HepG2 (cell line): ENCODE measurements at regions not wholly inside any gene's neighbourhood (a gene's known extent, or its start where the extent isn't known, plus 50 kb on each side); places are given as distances from the start of the nearest gene placed in this dataset.

Experiments
- ATAC-seq: fragments of 200-7000 bp; cut with Tn5 transposase; 3 replicates; pipeline ENCODE4 v1.9.1; 2020; ENCODE audit warnings: mild to moderate bottlenecking, moderate library complexity
- BruUV-seq: library from RNA; stranded (reverse); fragments of 400-500 nt; replicated peaks from 2 replicates; lab custom pipeline; 2021; lab: Mats Ljungman, UMichigan
- CTCF ChIA-PET: fragments of 300-600 bp; formaldehyde crosslinking; extraction: SDS; loops from one replicate; lab custom pipeline; 2021; ENCODE audit warnings: low total read pairs, inconsistent platforms, low intra/inter-chr PET ratio; lab: Yijun Ruan, JAX
- POLR2A ChIA-PET: fragments of 350-600 bp; sonication (Branson Sonifier 250); formaldehyde crosslinking; loops from one replicate; lab custom pipeline; 2020; ENCODE audit warnings: antibody characterized with exemption, inconsistent platforms; lab: Yijun Ruan, JAX
- DNase-seq: peaks from one replicate; pipeline ENCODE4 v3.0.0-alpha.2; 2015; ENCODE audit warnings: low spot score
- FAIRE-seq: peaks from 3 replicates; lab custom pipeline; 2011; peaks lifted over from hg19 to GRCh38; lab: Jason Lieb, UNC
- H2AFZ ChIP-seq: one replicate; pipeline ENCODE4 v1.6.1; 2011; ENCODE audit warnings: low read length, inconsistent platforms
- H3K27ac ChIP-seq: fragments of 300-600 bp; 3 replicates; pipeline ENCODE4 v1.8.0; 2011; ENCODE audit warnings: mixed run types, mild to moderate bottlenecking, mixed read lengths, low read length, inconsistent platforms; ENCODE audit not compliant: insufficient read depth; ENCODE audit errors: extremely low read length
- H3K27me3 ChIP-seq, 2 experiments: fragments of 200-600 bp in 1 of 2; 2 replicates in 1 of 2; 3 replicates in 1 of 2; pipeline versions ENCODE4 v1.6.0 to v1.8.0; 2011; ENCODE audit warnings: low read length in 2 of 2, mild to moderate bottlenecking in 2 of 2, moderate library complexity in 2 of 2, inconsistent platforms in 1 of 2; ENCODE audit not compliant: insufficient read depth in 2 of 2, control insufficient read depth in 1 of 2
- H3K36me3 ChIP-seq, 2 experiments: fragments of 200-600 bp in 1 of 2; replicated peaks in 1 of 2; 2 replicates in 1 of 2; 3 replicates in 1 of 2; pipeline versions ENCODE4 v1.5.1 to v1.8.0; 2011; ENCODE audit warnings: low read length in 2 of 2, inconsistent platforms in 1 of 2; ENCODE audit not compliant: insufficient read depth in 2 of 2, control insufficient read depth in 1 of 2
- H3K4me1 ChIP-seq: 2 replicates; pipeline ENCODE4 v1.5.1; 2012; ENCODE audit warnings: low read length, inconsistent platforms; ENCODE audit not compliant: insufficient read depth
- H3K4me2 ChIP-seq: 2 replicates; pipeline ENCODE4 v1.6.0; 2011; ENCODE audit warnings: low read depth, low read length, inconsistent platforms
- H3K4me3 ChIP-seq, 3 experiments: fragments of 200-600 bp in 1 of 3; sonication (generic), shearing (Covaris generic) in 1 of 3; replicated peaks in 1 of 3; 2 replicates each; pipeline ENCODE4 v1.5.1; 2011 to 2016; ENCODE audit warnings: low read length in 3 of 3, inconsistent platforms in 2 of 3, low read depth in 2 of 3, mild to moderate bottlenecking in 2 of 3, control low read depth in 1 of 3, mixed read lengths in 1 of 3; ENCODE audit not compliant: insufficient read depth in 1 of 3
- H3K79me2 ChIP-seq: one replicate; pipeline ENCODE4 v1.6.1; 2011; ENCODE audit warnings: low read length, inconsistent platforms; ENCODE audit not compliant: insufficient read depth
- H3K9ac ChIP-seq: 2 replicates; pipeline ENCODE4 v1.6.0; 2011; ENCODE audit warnings: mild to moderate bottlenecking, low read depth, low read length, inconsistent platforms; ENCODE audit not compliant: insufficient read depth
- H3K9me3 ChIP-seq: 2 replicates; pipeline ENCODE4 v1.5.1; 2012; ENCODE audit warnings: mild to moderate bottlenecking, low read length
- H4K20me1 ChIP-seq: 2 replicates; pipeline ENCODE4 v1.6.0; 2011; ENCODE audit warnings: inconsistent platforms, mild to moderate bottlenecking, low read length, moderate library complexity; ENCODE audit not compliant: insufficient read depth
- CEBPB ChIP-seq: IDR thresholded peaks from 2 replicates; pipeline ENCODE4 v1.6.1; 2011; ENCODE audit warnings: low read depth, low read length, improper control_type of control experiment, borderline replicate concordance
- FOXA3 ChIP-seq: IDR thresholded peaks from 2 replicates; pipeline ENCODE4 v1.6.1; 2016; ENCODE audit warnings: missing genetic modification reagents, missing compliant biosample characterization
- NFKBIZ ChIP-seq: IDR thresholded peaks from 2 replicates; pipeline ENCODE4 v1.6.1; 2018; ENCODE audit warnings: missing genetic modification reagents, missing compliant biosample characterization
- USF2 ChIP-seq, 2 experiments: sonication (generic) in 1 of 2; formaldehyde crosslinking in 1 of 2; IDR thresholded peaks; 2 replicates each; pipeline versions ENCODE4 v1.5.1 to v1.6.1; 2011 to 2020; ENCODE audit warnings: borderline replicate concordance in 1 of 2, low read depth in 1 of 2, low read length in 1 of 2, mild to moderate bottlenecking in 1 of 2, missing genetic modification reagents in 1 of 2, moderate library complexity in 1 of 2
- ZBTB10 ChIP-seq: sonication (generic); formaldehyde crosslinking; IDR thresholded peaks from 2 replicates; pipeline ENCODE4 v1.4.0; 2020; ENCODE audit warnings: missing genetic modification reagents, borderline replicate concordance
- WGBS: methylation state at CpG from one replicate; pipeline ENCODE4 v1.1.6; 2017; ENCODE audit warnings: low lambda C conversion rate; 5-methylcytosine and 5-hydroxymethylcytosine counted together
- in situ Hi-C: cut with HindIII; loops from 2 replicates; pipeline ENCODE4 v1.10.0; 2017; ENCODE audit warnings: low pct_unique_long_range_greater_than_20kb; ENCODE audit not compliant: extremely low pct_ligation_motif_present
- intact Hi-C: fragments of 100-400 bp; cut with micrococcal nuclease; formaldehyde crosslinking; loops from one replicate; pipeline ENCODE4 v1.10.0; 2022; ENCODE audit not compliant: unreplicated experiment

- no peaks in the 10 kb centered on the region for H3K27me3 ChIP-seq
- no peaks in the 10 kb centered on the region for H3K79me2 ChIP-seq
- H3K9ac ChIP-seq, result no peak overlapping the region
- BruUV-seq, result no TSS peak
- POLR2A ChIA-PET, result no interaction called here
- TF ChIP-seq USF2 (IDR thresholded peaks at IDR 0.05; ENCODE audit: low read depth, low read length) (no peak), USF2 (CRISPR knock-in tag; IDR thresholded peaks at IDR 0.05; ENCODE audit: borderline replicate concordance) (no peak), CEBPB (0 out of 2 replicates have a peak, but pooled peaks have one; percentile 24)
- TF ChIP-seq, all 625 proteins: peak for 1
- CTCF ChIA-PET, result no interaction called here
- DNase-seq (no peak), ATAC-seq (no peak), FAIRE-seq (no peak)
- intact Hi-C loops (no loop called here), in situ Hi-C loops (no loop called here)
- 30% methylated on average over 3 of the region's 3 CpGs for WGBS
- peaks cover 10% of the 10 kb centered on the region; the same call in 1 of the 2 replicates for H3K4me1 ChIP-seq
- H3K9me3 ChIP-seq, result no peaks in the 10 kb centered on the region
- H2AFZ ChIP-seq, result no peak overlapping the region
- no peaks in the 10 kb centered on the region for H4K20me1 ChIP-seq
- no peak overlapping the region for H3K27ac ChIP-seq
- H3K36me3 ChIP-seq, result no peaks in the 10 kb centered on the region
- no peak overlapping the region for H3K4me3 ChIP-seq
- no peak overlapping the region for H3K4me2 ChIP-seq
Observed at GRCh38 chr10:29136411-29136810, 152.5 kb upstream of the LYZL1 start.

- no peaks in the 10 kb centered on the region for H3K4me1 ChIP-seq
- POLR2A ChIA-PET, result no interaction called here
- CTCF ChIA-PET, result no interaction called here
- no peaks in the 10 kb centered on the region for H3K36me3 ChIP-seq
- BruUV-seq, result no TSS peak
- DNase-seq (no peak), FAIRE-seq (no peak), ATAC-seq (no peak)
- in situ Hi-C loops (no loop called here), intact Hi-C loops (no loop called here)
- no peaks in the 10 kb centered on the region for H3K9me3 ChIP-seq
- H3K27me3 ChIP-seq, result peaks cover 0 to 5% of the 10 kb centered on the region in 2 experiments; a peak in 1 of 5 replicates
- no peak overlapping the region for H3K4me3 ChIP-seq
- H3K27ac ChIP-seq, result no peak overlapping the region
- H4K20me1 ChIP-seq, result no peaks in the 10 kb centered on the region
- H3K79me2 ChIP-seq, result no peaks in the 10 kb centered on the region
- 15% methylated on average over 1 of the region's 1 CpG for WGBS
- TF ChIP-seq ZBTB10 (no peak), NFKBIZ (CRISPR knock-in tag) (no peak), FOXA3 (CRISPR knock-in tag) (no peak)
- no peak overlapping the region for H3K9ac ChIP-seq
- H2AFZ ChIP-seq, result no peak overlapping the region
- H3K4me2 ChIP-seq, result no peak overlapping the region
Observed at GRCh38 chr10:29140151-29140550, 148.7 kb upstream of the LYZL1 start.
